HL-60 (cell line): ENCODE measurements at regions not wholly inside any gene's neighbourhood (a gene's known extent, or its start where the extent isn't known, plus 50 kb on each side); places are given as distances from the start of the nearest gene placed in this dataset.

Experiments
- DNase-seq, 2 experiments: peaks; one replicate each; pipeline ENCODE4 v3.0.0-alpha.2; 2010 to 2020; ENCODE audit warnings: low read depth in 1 of 2, low spot score in 1 of 2
- H3K27ac ChIP-seq: fragments of 250-450 bp; sonication (Bioruptor Pico); replicated peaks from 2 replicates; pipeline ENCODE4 v1.5.1; 2020; ENCODE audit warnings: mild to moderate bottlenecking, moderate library complexity
- H3K27me3 ChIP-seq: fragments of 250-450 bp; sonication (Bioruptor Pico); 2 replicates; pipeline ENCODE4 v1.5.1; 2021; ENCODE audit warnings: mild to moderate bottlenecking, moderate library complexity; ENCODE audit not compliant: insufficient read depth, poor library complexity, severe bottlenecking
- H3K4me3 ChIP-seq: replicated peaks from 2 replicates; pipeline ENCODE4 v1.5.1; 2011; ENCODE audit warnings: mild to moderate bottlenecking, control low read depth, low read length; ENCODE audit not compliant: insufficient read depth
- GABPA ChIP-seq: IDR thresholded peaks from 2 replicates; pipeline ENCODE4 v1.6.1; 2012; ENCODE audit warnings: low read depth
- POLR2AphosphoS5 ChIP-seq: IDR thresholded peaks from 2 replicates; pipeline ENCODE4 v1.6.1; 2012; ENCODE audit warnings: low read depth
- SPI1 ChIP-seq: IDR thresholded peaks from 2 replicates; pipeline ENCODE4 v1.6.1; 2012; ENCODE audit warnings: low read depth, mild to moderate bottlenecking, borderline replicate concordance
- TF ChIP-seq, protein P1 (sequence below): IDR thresholded peaks from one replicate; pipeline ENCODE4 v1.5.1; 2011; ENCODE audit warnings: low read length, control low read depth, inconsistent platforms; ENCODE audit not compliant: insufficient read depth
- TF ChIP-seq, protein P2 (sequence below): IDR thresholded peaks from 2 replicates; pipeline ENCODE4 v1.6.1; 2012; ENCODE audit warnings: low read depth; ENCODE audit not compliant: insufficient replicate concordance

DNA sequence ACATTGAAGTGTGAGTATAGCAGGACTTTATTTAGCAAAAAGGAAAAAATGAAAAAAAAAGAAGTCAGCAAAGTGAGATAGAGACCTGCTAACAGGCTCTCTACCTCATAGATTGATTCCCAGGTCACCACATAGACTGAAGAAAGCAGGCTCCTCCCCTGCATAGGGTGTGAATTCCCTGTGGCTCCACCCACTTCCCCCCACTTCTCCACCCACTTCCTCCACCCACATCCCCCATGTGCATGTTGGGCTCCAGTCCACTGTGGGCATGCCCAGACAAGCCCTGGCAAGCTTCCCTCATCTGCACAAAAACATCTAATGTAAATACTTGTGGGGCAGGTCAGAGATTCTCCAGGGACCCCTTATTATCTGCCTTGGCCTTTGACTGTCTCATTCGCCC lies 97.8 kb downstream of the TMEM47 start:
- Histone ChIP-seq H3K27me3 (no peaks in the 10 kb centered on the region), H3K27ac (no peak overlapping the region), H3K4me3 (no peak overlapping the region)
- DNase-seq, result no peak
- TF ChIP-seq, protein P1, sequence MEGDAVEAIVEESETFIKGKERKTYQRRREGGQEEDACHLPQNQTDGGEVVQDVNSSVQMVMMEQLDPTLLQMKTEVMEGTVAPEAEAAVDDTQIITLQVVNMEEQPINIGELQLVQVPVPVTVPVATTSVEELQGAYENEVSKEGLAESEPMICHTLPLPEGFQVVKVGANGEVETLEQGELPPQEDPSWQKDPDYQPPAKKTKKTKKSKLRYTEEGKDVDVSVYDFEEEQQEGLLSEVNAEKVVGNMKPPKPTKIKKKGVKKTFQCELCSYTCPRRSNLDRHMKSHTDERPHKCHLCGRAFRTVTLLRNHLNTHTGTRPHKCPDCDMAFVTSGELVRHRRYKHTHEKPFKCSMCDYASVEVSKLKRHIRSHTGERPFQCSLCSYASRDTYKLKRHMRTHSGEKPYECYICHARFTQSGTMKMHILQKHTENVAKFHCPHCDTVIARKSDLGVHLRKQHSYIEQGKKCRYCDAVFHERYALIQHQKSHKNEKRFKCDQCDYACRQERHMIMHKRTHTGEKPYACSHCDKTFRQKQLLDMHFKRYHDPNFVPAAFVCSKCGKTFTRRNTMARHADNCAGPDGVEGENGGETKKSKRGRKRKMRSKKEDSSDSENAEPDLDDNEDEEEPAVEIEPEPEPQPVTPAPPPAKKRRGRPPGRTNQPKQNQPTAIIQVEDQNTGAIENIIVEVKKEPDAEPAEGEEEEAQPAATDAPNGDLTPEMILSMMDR, result no peak
- TF ChIP-seq, protein P2, sequence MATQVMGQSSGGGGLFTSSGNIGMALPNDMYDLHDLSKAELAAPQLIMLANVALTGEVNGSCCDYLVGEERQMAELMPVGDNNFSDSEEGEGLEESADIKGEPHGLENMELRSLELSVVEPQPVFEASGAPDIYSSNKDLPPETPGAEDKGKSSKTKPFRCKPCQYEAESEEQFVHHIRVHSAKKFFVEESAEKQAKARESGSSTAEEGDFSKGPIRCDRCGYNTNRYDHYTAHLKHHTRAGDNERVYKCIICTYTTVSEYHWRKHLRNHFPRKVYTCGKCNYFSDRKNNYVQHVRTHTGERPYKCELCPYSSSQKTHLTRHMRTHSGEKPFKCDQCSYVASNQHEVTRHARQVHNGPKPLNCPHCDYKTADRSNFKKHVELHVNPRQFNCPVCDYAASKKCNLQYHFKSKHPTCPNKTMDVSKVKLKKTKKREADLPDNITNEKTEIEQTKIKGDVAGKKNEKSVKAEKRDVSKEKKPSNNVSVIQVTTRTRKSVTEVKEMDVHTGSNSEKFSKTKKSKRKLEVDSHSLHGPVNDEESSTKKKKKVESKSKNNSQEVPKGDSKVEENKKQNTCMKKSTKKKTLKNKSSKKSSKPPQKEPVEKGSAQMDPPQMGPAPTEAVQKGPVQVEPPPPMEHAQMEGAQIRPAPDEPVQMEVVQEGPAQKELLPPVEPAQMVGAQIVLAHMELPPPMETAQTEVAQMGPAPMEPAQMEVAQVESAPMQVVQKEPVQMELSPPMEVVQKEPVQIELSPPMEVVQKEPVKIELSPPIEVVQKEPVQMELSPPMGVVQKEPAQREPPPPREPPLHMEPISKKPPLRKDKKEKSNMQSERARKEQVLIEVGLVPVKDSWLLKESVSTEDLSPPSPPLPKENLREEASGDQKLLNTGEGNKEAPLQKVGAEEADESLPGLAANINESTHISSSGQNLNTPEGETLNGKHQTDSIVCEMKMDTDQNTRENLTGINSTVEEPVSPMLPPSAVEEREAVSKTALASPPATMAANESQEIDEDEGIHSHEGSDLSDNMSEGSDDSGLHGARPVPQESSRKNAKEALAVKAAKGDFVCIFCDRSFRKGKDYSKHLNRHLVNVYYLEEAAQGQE, result no peak
- TF ChIP-seq POLR2AphosphoS5 (no peak), SPI1 (no peak), GABPA (no peak)

DNA sequence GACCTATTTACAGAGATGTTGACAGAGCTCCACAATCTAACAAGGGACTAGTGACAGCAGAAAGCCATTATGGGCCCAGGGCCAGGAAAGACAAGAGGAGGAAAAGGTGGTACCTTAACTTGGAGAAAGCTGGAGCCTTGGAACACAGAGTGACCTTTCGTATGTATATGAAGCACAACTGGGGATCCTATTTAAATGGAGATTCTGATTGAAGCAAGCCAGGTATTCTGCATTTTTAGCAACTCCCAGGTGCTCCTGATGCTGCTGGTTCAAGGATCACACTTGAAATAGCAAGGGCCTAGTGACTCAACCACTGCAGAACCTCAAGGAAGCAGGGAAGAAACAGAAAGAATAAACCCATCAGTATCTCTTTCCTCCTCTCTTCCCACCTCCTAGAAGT lies 99.4 kb downstream of the TMEM47 start:
- Histone ChIP-seq H3K4me3 (no peak overlapping the region), H3K27me3 (no peaks in the 10 kb centered on the region), H3K27ac (no peak overlapping the region)
- DNase-seq, result no peak
- TF ChIP-seq, protein P1, result no peak
- no peak for TF ChIP-seq POLR2AphosphoS5
- TF ChIP-seq, protein P2, result no peak
- TF ChIP-seq SPI1, result no peak
- no peak for TF ChIP-seq GABPA

DNA sequence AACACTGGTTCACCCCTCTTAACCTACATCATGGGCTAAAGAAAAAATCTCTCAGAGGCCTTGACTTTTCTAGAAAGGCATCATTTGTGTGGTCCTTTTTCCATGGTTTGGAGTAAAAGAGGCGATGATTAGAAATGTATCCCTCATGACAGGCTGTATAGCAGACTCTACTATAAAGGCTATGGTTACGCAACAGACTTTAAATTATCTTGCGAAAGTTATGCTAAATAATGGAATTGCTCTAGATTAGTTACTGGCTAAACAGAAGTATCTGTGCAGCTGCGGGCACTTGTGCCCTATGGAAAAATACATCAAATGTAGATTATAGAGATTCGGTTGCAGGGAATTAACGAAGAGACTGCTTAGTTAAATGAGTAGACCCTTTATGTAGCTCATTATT lies 101.6 kb downstream of the TMEM47 start:
- H3K27ac ChIP-seq, result no peak overlapping the region
- no peak for DNase-seq
- H3K27me3 ChIP-seq, result no peaks in the 10 kb centered on the region
- TF ChIP-seq, protein P1, result no peak
- TF ChIP-seq GABPA (no peak), POLR2AphosphoS5 (no peak), SPI1 (no peak)
- TF ChIP-seq, protein P2, result no peak
- no peak overlapping the region for H3K4me3 ChIP-seq
